AG04449 (cell line): ENCODE measurements at regions not wholly inside any gene's neighbourhood (a gene's known extent, or its start where the extent isn't known, plus 50 kb on each side); places are given as distances from the start of the nearest gene placed in this dataset.

ENCODE experiments used
- CTCF ChIA-PET: fragments of 350-600 bp; formaldehyde crosslinking; extraction: SDS; loops from one replicate; lab custom pipeline; 2021; ENCODE audit warnings: antibody characterized with exemption; lab: Yijun Ruan, JAX
- POLR2A ChIA-PET: fragments of 400-600, 350-600 bp; formaldehyde crosslinking; extraction: SDS; loops from one replicate; lab custom pipeline; 2020; ENCODE audit warnings: antibody characterized with exemption, inconsistent platforms; lab: Yijun Ruan, JAX
- DNase-seq: peaks from one replicate; pipeline ENCODE4 v3.0.0-alpha.2; 2010; ENCODE audit warnings: low read depth, low spot score
- H3K4me3 ChIP-seq: 2 replicates; pipeline ENCODE4 v1.5.1; 2011; ENCODE audit warnings: low read depth, mild to moderate bottlenecking, control low read depth, low read length
- CTCF ChIP-seq: IDR thresholded peaks from one replicate; pipeline ENCODE4 v1.5.1; 2011; ENCODE audit warnings: mild to moderate bottlenecking, moderate library complexity, low read length, control low read depth, inconsistent platforms; ENCODE audit not compliant: insufficient read depth; ENCODE audit errors: missing control alignments

DNA sequence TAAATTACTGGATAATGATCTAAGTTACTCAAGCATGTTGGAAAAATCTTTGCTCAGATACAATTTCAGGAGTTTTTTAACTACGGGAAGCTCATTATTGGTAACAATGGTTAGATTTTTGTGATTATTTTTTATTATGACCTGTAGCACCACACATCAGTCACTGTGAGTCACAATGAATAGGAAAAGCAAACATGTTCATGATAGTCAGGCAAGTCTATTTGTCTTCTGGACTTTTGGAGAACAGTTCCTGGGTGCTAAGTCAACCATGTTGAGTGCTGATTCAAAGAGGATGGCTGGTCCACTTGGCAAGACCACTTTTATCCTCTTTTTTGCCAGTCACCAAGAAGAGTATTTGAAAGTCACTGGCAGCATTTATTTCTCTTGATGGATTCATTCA, 403.2 kb downstream of the KIF4B start:
- ChIA-PET CTCF (interaction anchor here (1.5 kb wide), 1 partner anchor 17 kb away, joined by 3 read pairs; no protein-coding TSS in a partner anchor), POLR2A (no interaction called here)
- no peak for DNase-seq
- H3K4me3 ChIP-seq: no peak overlapping the region
- TF ChIP-seq CTCF: no peak

GRCh38 chr5:155418960-155419579, 405.5 kb downstream of the KIF4B start:
- ChIA-PET POLR2A (no interaction called here), CTCF (no interaction called here)
- DNase-seq: no peak
- TF ChIP-seq CTCF: no peak
- no peak overlapping the region for H3K4me3 ChIP-seq

DNA sequence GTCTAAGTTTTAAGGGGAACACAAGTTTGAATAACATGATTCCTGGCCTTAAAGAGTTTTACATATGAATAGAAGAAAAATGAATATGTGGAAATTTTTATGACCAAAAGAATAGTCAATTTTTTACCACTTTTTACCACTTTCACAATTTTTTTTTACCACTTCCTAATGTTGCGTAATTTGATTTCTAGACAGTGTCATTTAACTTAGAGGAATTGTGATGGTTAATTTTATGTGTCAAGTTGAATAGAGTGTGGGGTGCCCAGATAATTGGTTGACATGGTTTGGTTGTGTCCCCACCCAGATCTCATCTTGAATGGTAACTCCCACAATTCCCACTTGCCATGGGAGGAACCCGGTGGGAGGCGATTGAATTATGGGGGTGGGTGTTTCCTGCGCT, 416.6 kb downstream of the KIF4B start:
- no peak for DNase-seq
- no peak for TF ChIP-seq CTCF
- POLR2A ChIA-PET: no interaction called here
- CTCF ChIA-PET: no interaction called here
- no peak overlapping the region for H3K4me3 ChIP-seq

DNA sequence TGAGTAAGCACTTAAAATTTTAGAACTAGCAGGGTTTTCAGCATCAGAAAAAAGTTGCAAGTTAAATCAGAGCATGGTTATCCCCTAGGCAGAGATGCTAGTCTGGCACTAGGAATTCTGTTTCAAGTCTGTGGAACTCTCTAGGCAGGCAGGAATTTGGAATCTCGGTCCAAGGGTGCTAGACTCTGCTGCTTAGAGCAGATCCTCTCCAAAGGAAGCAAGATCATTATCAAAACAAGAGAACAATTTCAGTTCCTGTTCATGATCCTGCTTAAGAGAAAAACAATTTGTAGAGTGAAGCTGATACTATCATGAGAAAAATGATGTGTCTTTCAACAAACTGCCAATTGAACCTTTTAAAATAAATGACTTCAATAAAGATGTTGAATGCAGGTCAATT, 420.7 kb downstream of the KIF4B start:
- POLR2A ChIA-PET: no interaction called here
- CTCF ChIA-PET: interaction anchor here (1.2 kb wide), 1 partner anchor 18 kb away, joined by 3 read pairs; no protein-coding TSS in a partner anchor
- DNase-seq: no peak
- TF ChIP-seq CTCF: no peak
- H3K4me3 ChIP-seq: no peak overlapping the region

- TF ChIP-seq CTCF: no peak
- ChIA-PET POLR2A (no interaction called here), CTCF (interaction anchor here (1.2 kb wide), 1 partner anchor 19 kb away, joined by 3 read pairs; no protein-coding TSS in a partner anchor)
- no peak for DNase-seq
- no peak overlapping the region for H3K4me3 ChIP-seq
Measured at GRCh38 chr5:155434681-155435080, 421.1 kb downstream of the KIF4B start.

DNA sequence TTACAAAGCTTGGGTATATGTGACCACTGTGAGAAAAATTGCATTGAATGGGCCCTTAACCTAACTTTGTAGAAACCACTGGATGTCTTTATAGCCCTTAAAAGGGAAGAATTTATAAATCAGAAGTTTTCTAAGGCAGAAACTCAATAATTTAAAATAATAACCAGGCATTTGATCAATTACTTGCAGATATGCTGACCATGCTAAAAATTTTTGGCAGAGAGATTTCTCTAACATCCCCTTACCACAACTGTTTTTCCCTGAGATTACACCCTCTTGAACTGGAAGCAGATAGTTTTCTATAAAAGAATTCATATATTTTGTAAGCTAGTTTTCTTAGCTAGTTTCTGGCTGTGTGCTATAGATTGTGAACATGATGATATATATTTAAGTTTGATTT, 428.3 kb downstream of the KIF4B start:
- TF ChIP-seq CTCF: no peak
- no peak overlapping the region for H3K4me3 ChIP-seq
- DNase-seq: no peak
- ChIA-PET POLR2A (no interaction called here), CTCF (no interaction called here)
